HL-60 (cell line): ENCODE measurements at regions not wholly inside any gene's neighbourhood (a gene's known extent, or its start where the extent isn't known, plus 50 kb on each side); places are given as distances from the start of the nearest gene placed in this dataset.

Experiments
- CTCF ChIP-seq: IDR thresholded peaks from one replicate; pipeline ENCODE4 v1.5.1; 2011; ENCODE audit warnings: low read length, control low read depth, inconsistent platforms; ENCODE audit not compliant: insufficient read depth
- POLR2AphosphoS5 ChIP-seq: IDR thresholded peaks from 2 replicates; pipeline ENCODE4 v1.6.1; 2012; ENCODE audit warnings: low read depth
- SPI1 ChIP-seq: IDR thresholded peaks from 2 replicates; pipeline ENCODE4 v1.6.1; 2012; ENCODE audit warnings: low read depth, mild to moderate bottlenecking, borderline replicate concordance

GRCh38 chr16:54359555-54359954 lies 73.0 kb upstream of the IRX3 start:
- TF ChIP-seq CTCF: no peak
- no peak for TF ChIP-seq POLR2AphosphoS5
- no peak for TF ChIP-seq SPI1
